LNCaP clone FGC (cell line): ENCODE measurements at regions not wholly inside any gene's neighbourhood (a gene's known extent, or its start where the extent isn't known, plus 50 kb on each side); places are given as distances from the start of the nearest gene placed in this dataset.

Source experiments
- DNase-seq: peaks from one replicate; pipeline ENCODE4 v3.0.0-alpha.2; 2011; ENCODE audit warnings: low read depth
- H3K4me3 ChIP-seq: 2 replicates; pipeline ENCODE4 v1.5.1; 2011; ENCODE audit warnings: mild to moderate bottlenecking, low read depth, low read length, control low read depth
- TF ChIP-seq, protein P1 (sequence below): IDR thresholded peaks from 2 replicates; pipeline ENCODE4 v1.5.1; 2012; ENCODE audit warnings: mild to moderate bottlenecking; ENCODE audit not compliant: control insufficient read depth, insufficient read depth; ENCODE audit errors: extremely low read depth

DNA sequence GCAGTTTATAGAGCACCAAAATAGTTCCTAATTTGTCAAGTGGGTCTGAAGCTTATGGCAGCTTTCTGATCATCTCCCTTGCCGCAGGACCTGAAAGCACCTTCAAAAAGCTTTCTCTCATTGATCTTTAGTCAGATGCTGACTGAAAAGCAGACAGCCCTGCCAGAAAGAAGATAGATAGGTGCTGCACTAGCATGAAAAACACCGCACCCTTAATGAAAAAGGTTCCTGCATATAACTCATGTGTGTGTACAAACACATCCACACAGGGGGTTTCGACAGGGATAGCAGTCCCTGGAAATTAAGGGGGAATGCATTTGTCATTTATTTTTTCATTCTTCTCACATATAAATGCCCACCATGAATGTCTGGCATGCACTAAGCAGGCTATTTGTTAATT lies 361.7 kb upstream of the SNX7 start:
- DNase-seq = no peak

DNA sequence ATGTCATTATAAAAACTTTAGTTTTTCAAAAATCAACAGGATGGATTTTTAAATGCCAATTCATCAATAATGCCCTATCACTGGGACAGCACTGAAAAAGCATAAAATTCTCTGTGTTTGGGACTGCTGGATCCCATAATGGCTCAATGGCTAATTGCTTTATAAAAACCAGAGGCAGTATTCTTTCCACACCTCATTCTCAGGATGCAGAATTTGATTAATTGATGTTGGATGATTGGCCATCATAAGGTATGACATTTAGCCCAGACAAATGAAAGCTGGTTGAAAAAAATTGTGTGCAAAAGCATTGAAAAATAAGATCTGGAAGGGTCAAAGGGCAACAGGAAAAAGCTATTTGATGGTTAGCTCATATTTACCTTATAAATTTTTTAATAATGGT lies 362.2 kb upstream of the SNX7 start:
- no peak for DNase-seq
- no peak overlapping the region for H3K4me3 ChIP-seq
- TF ChIP-seq, protein P1, sequence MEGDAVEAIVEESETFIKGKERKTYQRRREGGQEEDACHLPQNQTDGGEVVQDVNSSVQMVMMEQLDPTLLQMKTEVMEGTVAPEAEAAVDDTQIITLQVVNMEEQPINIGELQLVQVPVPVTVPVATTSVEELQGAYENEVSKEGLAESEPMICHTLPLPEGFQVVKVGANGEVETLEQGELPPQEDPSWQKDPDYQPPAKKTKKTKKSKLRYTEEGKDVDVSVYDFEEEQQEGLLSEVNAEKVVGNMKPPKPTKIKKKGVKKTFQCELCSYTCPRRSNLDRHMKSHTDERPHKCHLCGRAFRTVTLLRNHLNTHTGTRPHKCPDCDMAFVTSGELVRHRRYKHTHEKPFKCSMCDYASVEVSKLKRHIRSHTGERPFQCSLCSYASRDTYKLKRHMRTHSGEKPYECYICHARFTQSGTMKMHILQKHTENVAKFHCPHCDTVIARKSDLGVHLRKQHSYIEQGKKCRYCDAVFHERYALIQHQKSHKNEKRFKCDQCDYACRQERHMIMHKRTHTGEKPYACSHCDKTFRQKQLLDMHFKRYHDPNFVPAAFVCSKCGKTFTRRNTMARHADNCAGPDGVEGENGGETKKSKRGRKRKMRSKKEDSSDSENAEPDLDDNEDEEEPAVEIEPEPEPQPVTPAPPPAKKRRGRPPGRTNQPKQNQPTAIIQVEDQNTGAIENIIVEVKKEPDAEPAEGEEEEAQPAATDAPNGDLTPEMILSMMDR = no peak

More for the DNA sequence above, 361.7 kb upstream of the SNX7 start:
- no peak overlapping the region for H3K4me3 ChIP-seq
- TF ChIP-seq, protein P1 = no peak

DNA sequence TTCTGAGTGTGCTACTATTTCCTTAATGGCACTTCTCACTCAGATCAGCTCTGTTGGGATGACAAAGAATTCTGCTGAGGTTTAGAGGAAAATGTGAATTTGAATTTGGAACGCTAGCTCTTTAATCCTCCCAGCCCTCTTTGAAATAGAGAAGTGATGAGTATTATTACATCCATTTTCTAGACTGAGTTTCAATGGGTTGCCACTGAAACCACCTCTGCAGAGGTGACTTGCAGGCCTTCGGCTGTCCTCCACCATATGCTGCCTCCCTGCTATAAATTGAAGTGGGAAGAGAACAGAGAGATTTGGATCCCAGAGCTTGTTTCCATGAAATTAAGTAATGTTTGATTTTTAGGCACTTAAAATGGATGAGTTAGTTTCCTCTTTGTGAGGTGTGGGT lies 363.2 kb upstream of the SNX7 start:
- no peak for DNase-seq
- TF ChIP-seq, protein P1 = no peak
- H3K4me3 ChIP-seq = no peak overlapping the region

DNA sequence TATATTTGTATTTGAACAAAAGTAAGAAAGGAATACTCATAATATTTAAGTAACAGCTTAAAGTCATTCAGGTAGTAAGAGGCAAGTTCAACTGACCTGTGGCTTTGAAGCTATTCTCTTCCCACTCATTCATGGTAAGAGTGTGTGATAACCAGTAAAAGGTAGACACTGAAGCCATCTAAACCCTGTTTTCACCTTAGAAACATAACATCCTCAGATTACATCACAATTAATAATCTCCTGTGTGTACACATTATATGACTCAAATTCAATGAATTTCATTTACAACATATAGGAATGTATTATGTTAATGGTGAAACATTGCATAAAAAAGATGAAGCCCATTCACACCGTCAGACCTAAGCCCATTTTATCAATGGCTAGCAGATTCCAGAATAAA lies 364.8 kb upstream of the SNX7 start:
- no peak overlapping the region for H3K4me3 ChIP-seq
- TF ChIP-seq, protein P1 = no peak
- no peak for DNase-seq

DNA sequence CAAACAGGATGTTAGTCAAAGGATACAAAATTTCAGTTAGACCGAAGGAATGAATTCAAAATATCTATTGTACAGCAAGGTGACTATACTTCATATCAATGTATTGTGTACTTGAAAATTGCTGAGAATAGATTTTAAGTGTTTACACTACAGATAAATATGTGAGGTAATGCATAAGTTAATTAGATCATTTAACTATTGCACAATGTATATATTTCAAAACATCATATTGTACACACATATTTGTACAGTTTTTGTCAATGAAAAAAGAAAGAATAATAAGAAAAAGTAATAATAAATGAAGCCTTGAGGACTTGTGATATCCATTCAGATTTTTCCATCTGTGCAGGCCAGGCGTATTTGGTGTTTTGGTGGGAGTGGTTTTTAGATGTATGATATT lies 367.4 kb upstream of the SNX7 start:
- H3K4me3 ChIP-seq = no peak overlapping the region
- no peak for DNase-seq
- TF ChIP-seq, protein P1 = no peak

DNA sequence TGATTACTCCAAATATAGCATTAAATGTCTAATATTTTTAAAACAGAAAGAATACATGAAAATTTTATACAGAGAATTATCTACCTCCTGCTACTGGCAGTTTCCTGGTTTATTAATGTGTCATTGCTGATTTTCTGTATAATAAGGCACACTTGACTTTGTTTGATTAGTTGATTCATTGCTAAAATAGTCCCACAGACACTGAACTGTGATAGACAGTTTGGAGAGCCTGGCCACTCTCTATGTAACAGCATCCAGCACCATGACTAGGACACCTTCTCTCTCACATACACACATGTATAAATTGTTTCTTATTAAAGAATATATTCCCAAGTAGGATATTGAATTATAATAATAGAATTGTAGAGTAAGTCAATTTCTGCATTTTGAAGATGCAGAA lies 368.5 kb upstream of the SNX7 start:
- TF ChIP-seq, protein P1 = no peak
- DNase-seq = no peak

DNA sequence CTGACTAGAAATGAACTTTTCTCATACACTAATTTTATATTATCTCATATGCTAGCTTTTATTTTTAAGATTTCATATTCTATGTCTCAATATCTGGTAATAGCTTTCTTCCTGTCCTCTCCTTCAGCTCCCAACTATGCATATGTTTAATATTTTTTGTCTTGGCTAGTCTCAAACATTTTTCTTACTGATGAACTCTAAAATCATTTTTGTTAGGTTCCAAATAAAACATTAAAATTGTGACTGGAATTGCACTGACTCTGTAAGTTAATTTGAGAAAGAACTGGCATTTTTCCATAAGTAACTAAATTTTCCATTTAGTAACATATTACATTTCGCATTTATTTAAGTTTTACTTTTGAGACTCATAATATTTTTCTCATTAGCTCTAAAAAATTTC lies 368.5 kb upstream of the DPYD start:
- DNase-seq = no peak
- TF ChIP-seq, protein P1 = no peak
- no peak overlapping the region for H3K4me3 ChIP-seq

More for the DNA sequence above, 368.5 kb upstream of the SNX7 start:
- H3K4me3 ChIP-seq = no peak overlapping the region
